HG03060 (cell line): ENCODE measurements at regions not wholly inside any gene's neighbourhood (a gene's known extent, or its start where the extent isn't known, plus 50 kb on each side); places are given as distances from the start of the nearest gene placed in this dataset.

ENCODE experiments used
- ATAC-seq: cut with Tn5 transposase; IDR thresholded peaks from one replicate; pipeline ENCODE4 v1.9.1; 2021; ENCODE audit warnings: low read depth, moderate number of reproducible peaks; ENCODE audit not compliant: unreplicated experiment

DNA sequence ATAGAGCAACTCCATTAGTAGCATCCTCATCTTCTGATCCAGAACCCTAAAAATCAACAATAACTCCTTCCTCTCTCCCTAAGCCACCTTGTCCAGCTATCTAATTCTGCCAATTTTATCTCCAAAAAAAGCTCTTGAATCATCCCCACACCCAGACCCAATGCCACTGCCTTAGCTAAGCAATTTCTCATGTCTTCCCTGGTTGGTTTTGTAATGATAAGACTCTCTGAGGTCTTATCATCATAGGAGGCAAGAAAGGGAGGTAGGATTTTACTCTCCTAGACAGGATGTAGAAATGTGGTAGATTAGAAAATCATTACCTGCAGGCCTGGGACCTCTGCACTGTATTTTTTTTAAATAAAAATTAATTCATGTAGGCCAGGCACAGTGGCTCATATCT is 283.5 kb upstream of the NEBL start:
- ATAC-seq = no peak

DNA sequence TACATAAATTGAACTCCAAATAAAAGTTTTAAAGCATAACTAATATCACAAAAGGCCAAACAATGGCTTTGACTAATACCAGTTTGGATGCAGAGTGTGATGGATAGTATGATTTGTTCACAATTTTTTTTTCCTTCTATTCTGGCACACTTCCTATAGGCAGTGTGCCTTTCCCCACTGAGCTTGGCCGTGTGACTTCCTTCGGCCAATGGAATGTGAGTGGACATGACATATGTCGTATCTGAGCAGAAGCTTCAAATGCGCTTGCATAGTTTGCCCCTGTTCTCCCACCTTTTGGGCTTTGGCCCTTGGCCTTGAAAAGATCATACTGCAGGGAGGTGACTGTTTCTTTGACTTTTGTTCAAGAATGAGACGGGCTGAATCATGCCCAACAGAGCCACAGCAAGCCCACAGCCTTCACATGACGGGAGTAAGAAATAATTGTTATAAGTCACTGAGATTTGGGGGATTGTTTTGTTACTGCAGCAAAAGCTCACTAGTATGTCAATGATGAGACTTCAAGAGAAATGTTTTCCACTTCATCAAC is 279.9 kb upstream of the NEBL start:
- ATAC-seq = no peak

DNA sequence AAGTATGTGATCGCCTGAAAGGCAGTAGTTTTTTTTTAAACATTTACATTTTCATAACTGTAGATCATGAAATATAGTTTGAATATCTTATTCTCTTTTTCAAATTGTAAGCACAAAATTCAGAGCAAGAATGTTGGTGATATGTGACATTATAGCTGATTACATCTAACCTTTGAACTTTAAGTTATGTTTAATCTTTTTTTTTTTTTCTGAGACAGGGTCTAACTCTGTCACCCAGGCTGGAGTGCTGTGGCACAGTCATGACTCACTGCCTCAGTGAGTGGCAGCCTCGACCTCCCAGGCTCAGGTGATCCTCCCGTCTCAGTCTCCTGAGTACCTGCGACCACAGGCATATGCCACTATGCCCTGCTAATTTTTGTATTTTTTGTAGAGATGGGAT is 278.7 kb upstream of the NEBL start:
- no peak for ATAC-seq

DNA sequence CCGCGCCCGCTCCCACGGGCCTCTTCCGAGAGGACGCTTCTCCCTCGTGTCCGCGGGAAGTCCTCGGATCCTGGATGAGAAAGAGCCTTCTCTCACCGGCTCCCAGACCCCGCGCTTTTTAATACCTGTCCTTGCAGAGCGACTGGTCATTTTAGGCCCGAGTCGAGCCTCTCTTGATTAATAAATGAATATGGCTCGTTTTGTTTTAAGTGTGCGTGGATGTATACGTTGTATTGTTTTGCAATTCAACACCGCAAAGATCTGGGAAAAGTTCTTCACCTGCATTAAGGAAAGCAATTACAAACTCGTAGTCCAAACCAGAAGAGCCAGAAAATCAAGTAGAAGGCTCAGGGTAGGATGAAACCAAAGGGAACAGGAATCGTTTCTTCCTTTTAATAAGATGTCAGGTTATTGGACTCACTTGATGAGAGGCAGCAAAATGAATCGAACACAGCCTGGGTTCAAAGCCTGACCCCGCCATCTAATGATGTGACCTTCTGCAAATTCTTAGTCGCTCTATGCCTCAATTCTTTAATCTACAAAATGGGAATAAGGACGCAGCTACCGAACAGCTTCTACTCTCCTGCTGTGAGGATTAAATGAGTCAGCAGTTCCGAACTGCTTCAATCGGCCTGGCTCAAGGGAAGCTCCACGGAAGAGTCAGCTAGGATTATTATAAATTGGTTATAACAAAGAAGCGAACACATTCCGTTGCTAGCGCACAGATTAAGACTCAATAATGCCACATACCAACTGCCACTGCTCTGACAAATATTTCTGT is 277.8 kb upstream of the NEBL start:
- no peak for ATAC-seq

DNA sequence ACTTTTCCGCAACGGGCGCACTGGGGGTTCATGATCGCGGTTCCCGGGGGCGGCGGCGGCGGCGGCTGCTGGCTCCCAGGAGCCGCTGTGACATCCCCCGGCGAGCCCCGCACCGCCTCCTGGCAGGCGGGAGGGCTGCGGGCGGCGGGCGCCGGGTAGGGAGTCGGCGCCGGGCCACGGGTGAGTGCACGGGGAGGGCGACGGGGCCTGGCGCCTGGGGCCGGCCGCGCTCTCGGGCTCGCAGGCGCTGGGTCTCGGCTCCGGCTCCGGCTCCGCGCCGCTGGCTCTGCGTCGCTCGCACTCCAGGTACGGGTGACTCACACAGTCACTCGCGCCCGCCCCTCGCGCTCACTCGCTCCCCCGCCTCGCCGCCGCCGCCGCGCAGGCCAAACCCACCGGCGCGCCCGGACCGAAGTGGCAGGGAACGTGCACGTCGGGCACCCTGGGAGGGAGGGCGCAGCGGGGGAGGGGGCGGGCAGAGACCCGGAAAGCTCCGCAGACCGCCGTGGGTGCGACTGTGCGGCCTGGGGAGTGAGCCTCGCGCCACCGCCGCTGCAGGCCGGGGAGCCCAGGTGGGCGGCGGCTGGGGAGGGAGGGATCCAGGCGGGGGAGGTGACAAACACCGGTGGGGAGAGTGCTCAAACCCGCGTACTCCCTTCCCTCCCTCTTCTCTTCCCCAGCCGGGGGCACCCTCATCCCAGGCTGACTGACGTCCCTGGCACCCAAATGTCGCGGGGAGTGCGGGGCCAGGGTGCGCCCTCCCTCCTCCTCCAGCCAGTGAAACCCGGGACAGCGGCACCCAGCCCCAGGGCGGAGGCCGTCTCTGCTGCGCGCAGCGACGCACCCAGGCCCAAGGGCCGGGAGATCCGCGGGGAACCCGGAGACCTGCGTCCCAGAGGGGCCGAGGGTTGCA is 276.9 kb upstream of the NEBL start:
- no peak for ATAC-seq

DNA sequence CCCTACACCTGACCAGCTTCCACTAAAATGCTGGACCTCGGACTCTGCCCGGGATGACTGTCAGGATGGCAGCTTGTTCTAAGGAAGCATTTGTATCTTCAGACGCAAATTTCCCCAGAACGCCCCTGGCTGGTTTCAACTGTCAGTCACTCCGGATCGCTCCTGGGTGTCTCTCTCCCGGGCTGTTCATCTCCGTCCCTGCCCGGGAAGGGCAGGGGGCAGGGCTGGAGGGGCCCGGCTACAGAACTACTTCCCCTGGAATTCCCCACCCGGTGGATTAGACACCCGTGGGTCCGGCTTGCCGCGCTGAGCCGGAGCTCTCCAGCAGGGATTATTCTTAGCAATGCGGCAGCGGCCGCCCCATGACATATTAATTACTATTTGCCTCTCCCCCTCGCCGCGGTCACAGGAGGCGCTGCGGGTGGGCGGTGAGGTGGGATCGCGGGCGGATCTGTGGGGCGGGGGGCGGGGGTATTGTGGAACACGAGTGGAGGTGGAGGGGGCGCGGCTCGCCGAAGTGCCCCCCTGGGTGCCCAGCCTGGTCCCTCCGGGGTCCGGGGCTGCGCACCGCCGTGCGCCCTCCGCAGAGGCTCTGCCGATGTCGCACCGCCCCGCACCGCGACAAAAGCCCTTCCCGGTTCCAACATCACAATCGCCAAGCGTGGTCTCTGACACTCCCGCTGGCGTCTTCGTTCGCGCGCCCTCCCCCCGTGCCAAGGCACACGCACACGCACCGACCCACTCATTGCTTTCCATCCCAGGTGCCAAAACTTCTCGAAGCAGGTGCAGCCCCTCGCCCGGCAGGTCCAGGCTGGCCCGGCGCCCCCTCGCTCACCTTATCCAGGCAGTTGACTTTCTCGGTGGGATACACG is 276.1 kb upstream of the NEBL start:
- no peak for ATAC-seq

DNA sequence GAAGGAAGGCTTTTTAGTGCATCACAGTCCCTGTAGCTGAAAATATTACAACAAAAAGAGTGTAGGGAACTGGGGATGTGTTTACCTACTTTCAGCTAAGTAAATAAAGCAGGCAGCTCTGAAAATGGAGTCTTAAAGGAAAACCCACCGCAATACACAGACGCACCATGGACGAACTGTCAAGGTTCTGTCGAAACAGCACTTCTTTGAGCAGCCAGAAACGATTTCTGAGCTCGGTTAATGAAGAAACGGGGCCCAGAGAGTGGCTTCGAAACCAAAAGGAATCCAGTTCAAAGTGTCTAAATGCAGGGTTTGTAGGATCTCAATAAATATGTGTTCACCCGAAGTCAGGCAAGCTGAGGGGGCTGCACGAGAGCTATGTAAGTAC is 275.4 kb upstream of the NEBL start:
- no peak for ATAC-seq

DNA sequence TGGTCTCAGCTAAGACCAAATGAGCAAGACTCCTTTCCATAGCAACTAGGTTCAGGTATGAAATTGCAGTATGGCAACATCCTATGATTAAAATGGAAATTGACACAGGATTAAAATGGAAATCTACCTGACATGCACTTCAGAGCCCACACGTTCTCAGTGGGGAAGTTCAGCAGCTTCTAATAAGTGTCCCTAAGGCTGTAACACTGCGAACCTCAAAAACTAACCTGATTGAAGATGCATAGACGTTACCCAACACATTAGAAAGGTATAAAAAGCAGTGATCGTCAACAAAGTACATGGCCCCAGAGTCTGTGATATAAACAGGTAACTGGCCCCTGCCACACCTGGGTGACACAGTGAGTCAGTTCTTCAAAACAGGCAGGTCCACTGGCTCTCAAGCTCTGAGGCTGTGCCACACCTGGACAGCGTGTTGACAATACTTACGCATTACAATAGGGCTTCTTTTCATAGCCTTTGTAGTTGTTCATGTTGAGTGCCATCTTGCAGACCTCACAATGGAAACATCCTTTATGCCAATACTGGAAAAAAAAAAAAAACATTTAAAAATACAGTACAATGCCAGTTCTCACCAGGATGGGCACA is 274.9 kb upstream of the NEBL start:
- ATAC-seq = no peak

DNA sequence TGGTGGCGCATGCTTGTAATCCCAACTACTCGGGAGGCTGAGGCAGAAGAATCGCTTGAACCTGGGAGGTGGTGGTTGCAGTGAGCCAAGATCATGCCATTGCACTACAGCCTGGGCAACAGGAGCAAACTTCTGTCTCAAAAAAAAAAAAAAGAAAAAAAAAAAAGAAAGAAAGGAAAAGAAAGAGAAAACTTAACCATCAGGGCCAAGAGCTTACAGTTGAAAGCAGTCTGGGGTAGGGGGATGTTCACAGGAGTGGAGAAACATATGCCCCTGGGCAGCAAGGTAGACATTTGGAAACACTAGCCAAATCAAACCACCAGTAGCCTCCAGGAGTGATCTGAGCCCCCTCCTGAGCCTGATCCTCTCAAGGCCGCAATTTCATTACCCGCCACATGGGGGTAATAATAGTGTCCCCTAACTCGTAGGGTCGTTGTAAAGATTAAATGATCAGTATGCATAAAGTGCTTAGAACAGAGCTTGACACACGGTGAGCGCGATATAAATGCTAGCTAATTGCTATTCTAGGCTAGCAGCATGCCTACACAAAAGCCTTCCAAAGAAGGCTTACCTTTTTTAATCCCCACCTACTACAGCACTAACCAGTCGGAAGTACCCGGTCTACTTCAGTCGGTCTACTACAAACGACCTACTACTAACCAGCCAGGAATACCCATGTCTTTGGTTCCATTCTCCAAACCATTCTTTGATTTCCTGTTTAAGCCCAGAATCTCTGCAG is 274.3 kb upstream of the NEBL start:
- ATAC-seq = no peak

DNA sequence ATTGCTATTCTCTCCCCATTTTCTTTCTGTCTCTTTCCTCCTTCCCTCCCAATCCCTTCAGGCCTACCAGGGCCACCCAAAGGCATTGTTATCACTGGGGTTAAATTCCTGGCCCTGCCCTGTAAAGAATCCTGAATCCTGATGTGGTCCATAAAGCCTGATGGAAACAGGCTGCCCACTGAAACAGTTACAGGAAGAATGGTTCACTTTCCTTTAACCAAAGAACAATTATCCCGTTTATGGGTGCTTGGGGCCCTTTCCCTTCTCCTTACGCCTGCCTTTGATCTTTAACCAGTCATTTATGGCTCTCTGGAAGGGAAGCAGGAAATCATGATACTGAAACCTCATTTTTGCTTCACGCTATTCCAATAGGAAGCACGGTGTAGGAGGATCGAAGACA is 273.1 kb upstream of the NEBL start:
- ATAC-seq = no peak

DNA sequence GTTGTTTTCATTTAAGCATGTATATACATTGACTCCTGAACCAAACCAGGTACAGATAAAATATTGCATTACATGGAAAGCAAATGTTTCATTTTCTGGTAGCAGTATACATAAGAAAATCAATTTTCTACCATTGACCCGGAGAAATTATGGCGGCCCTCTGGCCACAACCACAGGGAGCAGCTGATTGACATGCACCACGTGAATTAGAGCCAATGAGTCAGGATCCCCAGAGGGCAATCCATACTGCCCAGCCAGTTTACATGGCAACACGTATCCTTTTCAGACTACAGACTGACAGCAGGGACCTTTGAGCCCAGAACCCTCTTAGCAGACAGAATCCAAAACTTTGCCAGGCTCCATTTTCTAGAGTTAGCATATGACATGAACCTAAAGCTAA is 272.2 kb upstream of the NEBL start:
- no peak for ATAC-seq

DNA sequence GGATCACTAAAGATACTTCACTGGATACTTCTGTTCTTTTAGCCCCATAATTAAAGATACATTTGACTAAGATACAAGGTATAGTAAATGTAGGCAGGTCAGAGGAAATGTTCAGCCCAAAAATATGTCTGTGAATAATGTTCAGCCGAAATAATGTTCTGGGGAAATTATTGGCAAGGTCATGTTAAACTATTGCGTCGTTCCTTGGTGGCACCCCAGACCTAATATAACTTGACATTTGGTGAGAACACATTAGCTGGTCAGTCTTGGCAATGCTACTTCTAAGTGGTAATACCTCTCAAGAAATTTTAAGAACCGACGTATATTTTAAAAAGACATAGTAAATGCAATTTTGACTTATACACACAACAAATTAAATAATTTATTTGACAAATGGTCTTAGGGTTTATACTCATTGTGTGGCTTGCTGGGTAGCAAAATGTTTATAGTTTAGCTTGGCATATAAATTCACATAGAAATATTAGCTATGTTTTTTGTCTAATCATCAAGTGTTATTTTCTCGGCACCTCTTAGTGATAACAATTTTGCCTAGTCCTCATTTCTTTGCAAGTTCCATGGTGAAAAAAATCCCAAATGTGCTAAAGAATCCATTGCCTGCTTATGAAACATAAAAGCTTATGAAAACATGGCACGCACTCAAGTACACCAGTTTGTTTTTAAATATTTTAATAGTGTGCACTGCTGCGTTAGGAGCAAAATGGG is 270.3 kb upstream of the NEBL start:
- ATAC-seq = no peak

DNA sequence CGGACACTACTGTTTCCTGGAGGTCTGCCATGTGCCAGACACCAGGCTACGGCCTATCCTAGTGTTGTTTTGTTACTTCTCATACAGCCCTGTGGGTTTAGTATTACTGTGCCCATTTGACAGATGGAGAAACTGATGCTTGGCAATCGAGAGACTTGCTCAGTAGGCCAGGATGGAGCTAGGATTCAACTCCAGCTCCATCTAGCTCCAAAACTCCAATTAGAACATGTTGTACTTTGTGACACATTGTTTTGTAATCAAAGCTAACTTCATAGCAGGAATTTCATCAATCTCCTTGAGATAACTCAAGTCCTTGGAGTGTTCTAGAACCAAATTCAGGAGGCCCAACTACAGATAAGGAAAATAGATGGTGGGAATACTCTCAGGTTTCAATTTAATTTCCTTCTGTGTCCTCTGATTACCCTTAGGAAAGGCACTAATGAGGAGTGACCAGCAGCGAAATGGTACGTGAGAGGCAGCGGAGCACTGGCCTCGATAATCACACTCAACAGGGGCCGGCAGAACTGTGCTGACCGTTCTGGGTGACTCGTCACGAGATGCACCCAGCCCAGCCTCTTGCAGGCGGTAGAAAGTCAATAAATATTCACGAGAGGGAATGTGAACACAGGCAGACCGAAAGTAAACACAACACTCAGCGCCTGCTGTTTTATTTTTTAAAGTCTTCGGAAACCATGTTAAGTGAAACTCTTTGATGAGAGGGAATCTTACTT is 269.6 kb upstream of the NEBL start:
- no peak for ATAC-seq

DNA sequence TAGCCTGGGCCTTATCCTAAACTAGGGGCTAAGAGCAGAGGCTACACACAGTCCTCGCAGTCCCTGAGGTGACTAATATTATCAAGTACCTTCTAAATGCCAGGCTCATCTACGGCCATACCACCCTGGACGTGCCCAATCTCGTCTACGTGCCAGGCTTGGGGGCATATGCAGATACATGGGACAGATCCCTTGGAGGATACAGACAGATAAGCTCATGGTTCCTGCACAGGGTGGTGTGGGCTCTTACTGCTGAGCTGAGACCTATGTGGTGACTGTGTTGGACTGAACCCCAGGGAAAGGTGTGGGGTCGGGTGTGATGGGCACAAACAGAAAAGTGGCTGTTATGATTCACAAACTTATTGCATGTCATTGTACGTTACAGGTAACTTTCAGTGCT is 268.4 kb upstream of the NEBL start:
- no peak for ATAC-seq

DNA sequence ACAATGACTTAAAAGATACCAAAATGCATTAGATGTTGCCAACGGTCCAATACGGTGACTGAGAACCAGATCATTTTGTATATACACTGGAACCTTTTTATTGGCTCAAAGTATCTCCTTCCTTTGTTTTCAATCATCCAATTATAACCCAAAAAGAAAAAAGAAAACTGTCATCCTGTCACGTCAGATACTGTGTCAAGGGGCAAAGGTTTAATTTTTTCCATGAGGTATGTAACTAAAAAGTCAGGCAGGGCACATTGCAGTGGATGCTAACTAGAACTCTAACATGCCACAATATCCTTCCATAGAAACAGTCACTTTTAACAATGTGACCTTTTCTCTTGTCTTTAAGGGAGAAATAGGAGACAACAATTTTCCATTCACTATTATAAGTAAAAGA is 267.6 kb upstream of the NEBL start:
- ATAC-seq = no peak

DNA sequence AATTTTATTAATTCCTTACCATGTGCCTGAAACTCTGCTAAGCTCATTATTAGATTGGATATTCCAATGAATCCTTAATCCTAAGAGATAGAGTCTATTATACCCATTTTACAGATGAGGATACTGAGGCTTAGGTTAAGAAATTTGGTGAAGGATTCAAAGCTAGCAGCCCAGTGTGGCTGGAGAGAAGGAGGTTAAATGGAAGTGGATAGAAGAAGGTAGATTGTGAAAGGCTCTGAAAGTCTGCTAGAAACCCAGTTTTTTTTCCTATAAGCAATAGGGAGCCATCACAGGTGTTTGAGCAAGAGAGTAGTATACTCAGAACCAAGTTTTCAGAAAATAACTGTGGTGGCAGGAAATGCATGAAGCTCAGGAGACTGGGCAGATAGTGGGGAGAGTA is 265.8 kb upstream of the NEBL start:
- no peak for ATAC-seq

DNA sequence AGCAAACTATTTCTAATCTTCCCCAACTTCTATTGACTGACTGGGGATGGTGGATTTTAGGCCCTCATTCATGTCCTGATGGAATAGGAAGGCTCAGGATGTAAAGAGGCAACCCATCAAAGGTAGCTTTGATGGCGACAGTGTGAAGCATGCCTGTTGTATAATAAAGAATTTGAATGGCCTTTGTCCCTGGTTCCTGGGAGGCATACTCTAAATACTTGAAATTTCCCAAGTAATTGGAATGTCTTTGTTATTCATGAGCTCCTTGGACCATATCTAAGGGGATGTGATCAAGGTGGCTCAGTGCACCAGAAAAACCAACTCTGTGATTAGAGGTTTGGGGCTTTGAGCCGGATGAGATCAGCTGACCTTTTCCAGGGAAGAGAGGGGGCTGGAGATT is 264.5 kb upstream of the NEBL start:
- no peak for ATAC-seq

DNA sequence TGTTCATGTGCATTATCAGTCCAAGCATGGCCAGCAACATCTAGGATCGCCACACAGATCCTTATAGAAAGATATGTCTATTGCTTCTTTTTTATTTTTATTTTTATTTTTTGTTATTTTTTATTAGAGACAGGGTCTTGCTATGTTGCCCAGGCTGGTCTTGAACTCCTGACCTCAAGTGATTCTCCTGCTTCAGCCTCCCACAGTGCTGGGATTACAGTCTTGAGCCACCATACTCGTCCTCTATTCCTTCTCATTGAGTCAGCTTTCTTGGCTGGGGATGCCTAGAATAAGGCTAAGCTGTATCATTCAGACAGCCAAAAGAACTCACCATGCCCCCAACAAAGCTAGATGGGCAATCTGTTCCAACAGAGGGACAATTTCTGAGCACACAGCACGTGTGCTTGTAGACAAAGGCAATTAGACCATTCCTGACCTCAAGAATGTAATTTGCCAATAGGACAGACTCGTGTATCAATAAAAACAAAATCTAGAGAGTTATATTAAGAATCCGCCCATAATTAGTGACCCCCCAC is 264.0 kb upstream of the NEBL start:
- ATAC-seq = no peak
